NCI-H2107 treated with DMSO at 0.1 percent for 48 hours (cell line): ENCODE measurements at regions not wholly inside any gene's neighbourhood (a gene's known extent, or its start where the extent isn't known, plus 50 kb on each side); places are given as distances from the start of the nearest gene placed in this dataset.
A peak's percentile ranks its signal among the peaks of the same experiment; 100 is the strongest.
"Not testable (repeated sequence)": the region's sequence is repeated elsewhere in the genome, so short reads cannot be mapped to it uniquely, and the experiment has no call there.

Source experiments
- DNase-seq: peaks from one replicate; lab custom pipeline; 2025; ENCODE audit not compliant: unreplicated experiment; lab: John Stamatoyannopoulos, UW

GRCh38 chr13:52931539-52932431 is 83.3 kb upstream of the PCDH8 start:
- peak; percentile 59 for DNase-seq

GRCh38 chr13:52931131-52931530 is 82.7 kb upstream of the PCDH8 start:
- no peak for DNase-seq

DNA sequence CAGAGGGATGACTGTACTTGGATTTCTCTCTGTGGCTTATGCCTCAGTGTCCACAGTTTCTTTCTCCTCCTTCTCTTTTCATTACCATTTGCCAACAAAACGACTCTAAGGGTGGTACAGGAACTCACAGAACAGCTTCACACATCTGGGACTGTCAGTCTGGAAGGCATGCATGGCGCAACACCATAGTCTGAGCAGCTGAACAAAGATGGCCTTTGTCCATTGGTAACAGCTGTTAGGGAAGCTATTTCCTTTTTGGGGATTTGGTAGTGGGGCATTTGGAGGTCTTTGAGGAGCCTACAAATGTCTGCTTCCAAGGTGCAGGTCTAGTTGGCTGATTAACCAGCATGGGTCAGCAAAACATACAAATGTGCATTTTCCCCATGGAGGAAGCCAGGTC is 81.4 kb upstream of the PCDH8 start:
- DNase-seq = no peak

DNA sequence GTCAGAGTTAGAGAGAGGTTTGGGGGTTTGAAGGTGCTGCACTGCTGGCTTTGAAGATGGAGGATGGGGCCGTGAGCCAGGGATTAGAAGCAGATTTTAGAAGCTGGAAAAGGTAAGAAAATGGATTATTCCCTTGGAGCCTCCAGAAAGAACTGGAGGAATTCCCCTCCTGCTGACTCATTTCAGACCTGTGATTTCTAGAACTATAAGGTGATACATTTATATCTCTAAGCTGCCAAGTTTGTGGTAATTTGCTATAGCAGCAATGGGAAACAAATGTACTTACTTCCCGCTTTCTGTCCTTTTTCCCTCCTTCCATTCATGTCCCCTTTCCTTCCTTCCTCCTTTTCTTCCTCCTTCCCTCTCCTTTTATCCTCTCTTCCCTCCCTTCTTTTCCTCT is 78.5 kb upstream of the PCDH8 start:
- no peak for DNase-seq

DNA sequence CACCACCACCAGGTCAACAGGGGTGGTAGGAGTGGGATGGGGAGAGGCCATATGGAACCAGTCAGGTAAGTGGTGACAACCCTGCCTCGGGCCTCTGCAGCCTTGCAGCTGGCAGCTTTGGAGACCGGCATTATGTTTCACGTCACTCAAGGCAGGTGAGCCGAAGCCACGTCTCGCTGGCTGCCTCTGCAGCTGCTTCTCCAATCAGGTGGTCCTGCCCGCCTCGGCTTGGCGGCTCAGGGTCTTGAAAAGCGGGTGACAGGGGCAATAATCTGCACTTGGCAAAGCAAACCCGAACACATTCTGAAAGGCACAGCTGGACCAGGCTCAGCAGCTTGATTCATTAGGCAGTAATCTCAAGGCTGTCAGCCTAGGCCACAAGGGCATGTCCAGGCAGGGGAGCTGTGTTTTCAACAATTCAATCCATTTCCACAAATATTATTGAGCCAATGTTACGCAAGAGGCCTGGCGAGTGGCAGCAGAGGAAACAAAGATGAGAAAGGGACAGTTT is 77.4 kb upstream of the PCDH8 start:
- DNase-seq = peak; percentile 55

GRCh38 chr13:52925251-52925650 is 76.8 kb upstream of the PCDH8 start:
- DNase-seq = no peak

DNA sequence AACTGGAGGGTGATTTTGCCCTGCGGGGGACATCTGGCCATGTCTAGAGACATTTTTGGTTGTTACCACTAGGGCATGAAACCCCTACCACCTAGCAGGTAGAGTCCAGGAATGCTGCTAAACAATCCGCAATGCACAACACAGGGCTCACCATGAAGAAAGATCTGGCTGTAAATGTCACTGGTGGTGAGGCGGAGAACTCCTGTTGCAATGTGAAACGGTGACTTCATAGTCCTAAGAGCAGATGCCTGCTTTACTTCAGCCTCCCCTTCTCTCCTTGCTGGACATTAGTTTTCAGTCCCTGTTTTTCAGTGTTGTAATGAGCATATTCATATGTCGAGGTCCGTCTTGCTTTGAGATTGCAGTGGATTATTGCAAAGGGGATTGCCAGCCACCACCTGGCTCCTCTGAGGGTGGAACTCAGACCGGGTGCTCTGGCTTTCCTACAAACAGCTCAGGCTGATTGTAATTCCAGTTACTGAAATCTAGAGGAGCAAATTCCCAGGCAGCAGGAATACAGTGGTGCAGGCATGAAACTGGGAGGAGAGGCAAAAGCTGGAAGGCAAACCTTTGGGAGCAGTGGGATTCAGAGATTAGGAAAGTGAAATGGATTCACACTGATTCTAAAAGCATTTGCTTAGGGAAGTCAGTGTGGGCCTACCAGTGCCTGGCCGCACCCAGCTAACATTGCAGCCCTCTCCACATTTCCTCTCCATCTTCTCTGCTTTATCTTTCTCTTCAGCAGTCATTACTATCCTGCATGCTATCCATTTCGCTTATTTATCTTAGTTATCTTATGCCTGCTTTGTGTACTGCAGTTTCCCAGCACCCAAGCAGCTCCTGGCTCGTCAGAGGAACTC is 76.1 kb upstream of the PCDH8 start:
- no peak for DNase-seq

DNA sequence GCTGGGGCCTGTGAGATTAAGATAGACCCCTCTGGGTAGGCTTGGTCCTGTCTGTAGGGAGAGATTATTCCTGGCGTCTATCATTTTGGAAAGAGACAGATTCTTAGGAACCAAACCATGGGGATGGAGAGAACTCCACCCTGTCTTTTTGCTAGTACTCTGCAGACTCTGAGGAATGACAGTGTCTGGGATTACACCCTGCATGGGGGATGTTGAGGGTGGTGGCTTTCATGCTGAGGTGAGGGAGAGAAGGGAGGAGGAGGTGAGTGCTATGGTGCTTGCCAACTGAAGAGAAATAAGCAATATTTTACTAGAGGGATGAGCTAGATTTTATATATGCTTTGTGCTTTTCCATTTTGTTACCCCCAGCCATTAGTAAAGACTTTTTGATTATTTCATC is 74.5 kb upstream of the PCDH8 start:
- DNase-seq = no peak

DNA sequence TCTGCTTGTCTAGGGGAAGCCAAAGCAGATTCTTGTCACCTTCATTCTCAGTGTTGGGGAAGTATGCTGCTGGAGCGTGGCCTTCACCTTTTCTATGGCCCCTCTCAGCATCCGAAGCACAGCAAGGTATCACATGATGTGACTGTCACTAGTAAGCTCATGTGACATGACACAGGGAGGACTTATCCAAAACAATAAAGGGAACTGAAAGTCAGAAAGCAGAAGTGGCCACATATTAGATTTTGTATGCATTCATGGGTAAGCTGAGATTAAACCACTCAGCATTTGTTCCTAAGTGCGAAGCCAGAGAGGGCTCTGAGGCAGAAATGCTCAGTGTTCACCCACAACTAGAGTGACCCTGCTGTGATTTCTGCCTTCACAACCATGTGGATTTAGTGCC is 72.8 kb upstream of the PCDH8 start:
- DNase-seq = no peak

GRCh38 chr13:52916486-52916990 is 68.1 kb upstream of the PCDH8 start:
- no peak for DNase-seq

GRCh38 chr13:52911340-52911739 is 62.9 kb upstream of the PCDH8 start:
- DNase-seq = no peak

DNA sequence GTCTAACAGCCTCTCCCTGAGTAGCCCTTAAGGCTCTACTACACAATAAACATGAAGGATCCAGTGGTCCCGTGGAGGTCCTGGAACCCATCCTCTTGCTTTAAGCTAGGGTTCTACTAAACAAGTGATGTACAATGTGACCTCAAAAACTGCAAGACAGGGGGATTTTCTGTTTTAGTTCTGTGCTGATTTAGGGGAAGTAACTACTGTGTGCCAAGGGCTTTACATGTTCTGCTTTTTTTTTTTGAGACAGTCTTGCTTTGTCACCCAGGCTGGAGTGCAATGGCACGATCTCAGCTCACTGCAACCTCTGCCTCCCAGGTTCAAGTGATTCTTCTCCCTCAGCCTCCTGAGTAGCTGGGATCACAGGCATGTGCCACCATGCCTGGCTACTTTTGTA is 61.9 kb upstream of the PCDH8 start:
- not testable (repeated sequence) for DNase-seq

- DNase-seq = peak; percentile 41
Measured at GRCh38 chr13:52906122-52906903, 57.9 kb upstream of the PCDH8 start.

GRCh38 chr13:52905701-52906100 is 57.3 kb upstream of the PCDH8 start:
- no peak for DNase-seq

GRCh38 chr13:52903320-52903719 is 54.9 kb upstream of the PCDH8 start:
- DNase-seq = no peak

DNA sequence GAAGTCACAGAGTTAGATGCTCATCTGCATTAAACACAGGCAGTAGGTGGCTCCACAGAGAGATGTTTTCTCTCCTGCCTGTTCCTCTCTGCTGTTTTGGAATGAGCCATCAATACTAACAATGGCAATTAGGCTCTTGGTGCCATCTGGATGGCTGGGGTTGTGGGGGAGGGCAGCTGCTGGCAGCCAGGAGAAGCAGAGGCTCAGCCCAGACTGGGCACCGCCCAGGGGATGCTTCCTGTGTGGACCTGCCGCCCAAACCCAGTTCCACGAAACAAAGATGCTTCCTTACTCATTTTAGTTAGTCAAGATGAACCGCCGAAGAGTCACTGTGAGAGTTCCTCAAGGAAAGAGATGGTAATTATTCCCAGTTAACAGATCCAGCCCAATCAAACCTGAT is 50.8 kb upstream of the PCDH8 start:
- no peak for DNase-seq
